ENCODE measurements at regions not wholly inside any gene's neighbourhood (a gene's known extent, or its start where the extent isn't known, plus 50 kb on each side); places are given as distances from the start of the nearest gene placed in this dataset.
"Not testable (repeated sequence)": the region's sequence is repeated elsewhere in the genome, so short reads cannot be mapped to it uniquely, and the experiment has no call there.

DNA sequence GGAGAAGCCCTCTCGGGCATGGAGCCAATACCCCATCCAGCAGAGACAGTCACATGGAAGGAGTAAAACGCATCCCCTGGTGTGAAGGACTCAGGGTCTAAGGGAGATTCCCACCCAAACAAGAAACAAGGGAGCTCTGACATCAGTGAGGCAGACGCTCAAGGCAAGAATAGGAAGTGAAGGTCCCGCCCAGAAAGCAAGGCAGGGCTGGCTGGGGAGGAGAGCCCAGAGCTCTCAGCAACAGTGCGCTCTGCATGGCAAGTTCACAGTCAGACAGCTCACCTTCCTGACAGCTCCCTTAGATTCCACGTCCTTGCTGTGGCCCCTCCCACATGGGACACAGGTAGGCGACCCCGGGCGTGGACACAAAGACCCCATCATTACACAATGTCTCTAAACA lies 85.6 kb downstream of the TTLL2 start:
- no peak overlapping the region for H3K27ac ChIP-seq
- TF ChIP-seq, protein P1, sequence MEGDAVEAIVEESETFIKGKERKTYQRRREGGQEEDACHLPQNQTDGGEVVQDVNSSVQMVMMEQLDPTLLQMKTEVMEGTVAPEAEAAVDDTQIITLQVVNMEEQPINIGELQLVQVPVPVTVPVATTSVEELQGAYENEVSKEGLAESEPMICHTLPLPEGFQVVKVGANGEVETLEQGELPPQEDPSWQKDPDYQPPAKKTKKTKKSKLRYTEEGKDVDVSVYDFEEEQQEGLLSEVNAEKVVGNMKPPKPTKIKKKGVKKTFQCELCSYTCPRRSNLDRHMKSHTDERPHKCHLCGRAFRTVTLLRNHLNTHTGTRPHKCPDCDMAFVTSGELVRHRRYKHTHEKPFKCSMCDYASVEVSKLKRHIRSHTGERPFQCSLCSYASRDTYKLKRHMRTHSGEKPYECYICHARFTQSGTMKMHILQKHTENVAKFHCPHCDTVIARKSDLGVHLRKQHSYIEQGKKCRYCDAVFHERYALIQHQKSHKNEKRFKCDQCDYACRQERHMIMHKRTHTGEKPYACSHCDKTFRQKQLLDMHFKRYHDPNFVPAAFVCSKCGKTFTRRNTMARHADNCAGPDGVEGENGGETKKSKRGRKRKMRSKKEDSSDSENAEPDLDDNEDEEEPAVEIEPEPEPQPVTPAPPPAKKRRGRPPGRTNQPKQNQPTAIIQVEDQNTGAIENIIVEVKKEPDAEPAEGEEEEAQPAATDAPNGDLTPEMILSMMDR (conservative IDR thresholded peaks at IDR 0.05): no peak

DNA sequence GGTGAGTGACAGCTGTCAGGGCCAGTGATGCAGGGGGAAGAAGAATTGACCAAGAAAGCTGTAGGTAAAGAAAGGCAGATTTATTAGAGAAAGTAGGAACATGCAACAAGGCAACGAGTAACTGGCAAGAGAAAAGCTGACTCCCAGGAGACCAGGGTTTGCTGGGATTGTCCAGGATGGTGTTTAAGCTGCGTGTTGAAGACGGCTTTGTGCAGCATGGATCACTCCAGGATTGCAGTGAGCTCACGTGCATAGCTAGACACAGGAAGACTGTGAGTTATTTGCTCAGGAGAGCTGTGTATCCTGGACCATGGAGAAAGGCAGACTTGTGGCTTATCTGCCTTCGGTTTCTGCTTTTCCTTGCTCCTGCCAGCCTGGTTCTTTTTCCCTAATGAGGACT lies 87.6 kb downstream of the TTLL2 start:
- TF ChIP-seq, protein P1 (conservative IDR thresholded peaks at IDR 0.05): no peak
- peak overlapping the region; percentile 36 for H3K27ac ChIP-seq

DNA sequence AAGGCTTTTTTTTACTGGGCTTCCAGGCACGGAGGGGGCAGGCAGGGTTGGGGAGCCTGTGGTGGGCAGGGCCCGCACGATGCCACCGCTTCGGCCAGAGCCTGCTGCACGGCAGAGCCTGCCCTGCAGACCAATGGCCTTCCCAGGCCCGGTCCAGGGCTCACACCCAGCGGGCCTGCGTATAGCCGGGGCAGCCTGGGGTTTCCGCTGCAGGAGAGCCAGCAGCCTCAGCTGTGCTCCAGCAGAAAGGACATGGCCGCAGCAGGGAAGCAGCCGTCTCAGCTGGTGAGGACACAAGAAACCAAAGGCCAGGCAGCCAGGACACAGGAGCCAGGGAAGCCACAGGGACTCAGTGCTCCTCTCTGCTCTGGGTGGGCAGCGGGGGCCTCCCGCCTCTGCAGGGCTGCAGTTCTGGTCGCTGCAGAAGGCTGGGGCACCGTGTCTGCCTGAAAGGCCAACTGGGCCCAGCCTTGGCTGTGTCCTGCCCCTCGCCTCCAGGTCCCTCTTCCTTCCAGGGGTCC lies 90.6 kb downstream of the TTLL2 start:
- TF ChIP-seq, protein P1 (conservative IDR thresholded peaks at IDR 0.05): no peak
- H3K27ac ChIP-seq: no peak overlapping the region

DNA sequence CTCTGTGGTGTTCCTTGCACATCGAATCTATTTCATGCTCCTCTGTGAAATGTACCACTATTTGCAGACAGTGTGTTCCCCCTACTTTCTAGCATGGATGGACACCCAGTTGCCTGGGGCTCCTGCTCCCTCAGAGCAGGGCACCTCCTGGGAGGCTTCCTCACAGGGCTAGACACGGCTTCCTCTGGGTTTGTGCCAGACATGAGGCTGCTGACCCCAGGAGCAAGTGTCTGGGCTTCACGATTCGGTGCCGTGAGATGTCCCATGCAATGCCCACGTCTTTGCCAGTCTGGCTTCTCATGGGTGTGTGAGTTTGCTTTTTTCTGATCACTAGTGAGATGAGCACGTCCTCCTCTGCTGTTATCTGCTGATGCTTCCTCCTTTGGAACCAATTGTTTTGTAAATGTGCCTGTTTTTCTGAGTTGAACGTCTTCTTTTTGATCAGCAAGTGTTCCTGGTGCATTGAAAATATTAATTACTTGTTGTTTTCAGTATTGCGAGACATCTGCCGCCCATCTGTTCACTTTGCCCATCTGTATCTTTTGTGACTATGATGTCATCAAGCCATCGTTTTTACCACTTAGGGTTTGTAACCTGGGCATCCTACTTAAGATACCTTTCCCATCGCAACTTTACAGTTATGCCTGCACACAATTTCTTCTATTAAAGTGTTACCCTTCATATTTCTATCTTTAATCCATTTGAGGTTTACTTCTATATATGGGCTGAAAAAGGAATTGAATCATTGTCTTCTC lies 92.0 kb downstream of the TTLL2 start:
- H3K27ac ChIP-seq: no peak overlapping the region
- TF ChIP-seq, protein P1 (conservative IDR thresholded peaks at IDR 0.05): no peak

DNA sequence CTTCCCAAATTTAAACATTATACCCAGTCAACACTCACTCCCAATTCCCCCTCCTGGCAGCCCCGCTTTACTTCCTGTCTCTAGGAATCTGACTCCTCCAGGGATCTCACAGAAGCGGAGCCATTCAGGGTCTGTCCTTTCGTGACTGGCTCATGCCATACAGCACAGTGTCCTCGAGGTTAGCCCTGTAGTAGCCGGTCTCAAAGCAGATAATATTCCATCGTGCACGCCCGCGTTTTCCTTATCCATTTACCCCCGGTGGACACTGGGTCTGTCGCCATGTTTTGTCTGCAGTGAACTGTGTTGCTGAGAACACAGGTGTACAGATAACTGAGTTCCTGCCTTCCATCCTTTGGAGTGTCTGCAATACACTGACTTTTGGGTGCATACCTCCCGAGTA lies 95.3 kb downstream of the TTLL2 start:
- TF ChIP-seq, protein P1 (conservative IDR thresholded peaks at IDR 0.05): no peak
- H3K27ac ChIP-seq: no peak overlapping the region

DNA sequence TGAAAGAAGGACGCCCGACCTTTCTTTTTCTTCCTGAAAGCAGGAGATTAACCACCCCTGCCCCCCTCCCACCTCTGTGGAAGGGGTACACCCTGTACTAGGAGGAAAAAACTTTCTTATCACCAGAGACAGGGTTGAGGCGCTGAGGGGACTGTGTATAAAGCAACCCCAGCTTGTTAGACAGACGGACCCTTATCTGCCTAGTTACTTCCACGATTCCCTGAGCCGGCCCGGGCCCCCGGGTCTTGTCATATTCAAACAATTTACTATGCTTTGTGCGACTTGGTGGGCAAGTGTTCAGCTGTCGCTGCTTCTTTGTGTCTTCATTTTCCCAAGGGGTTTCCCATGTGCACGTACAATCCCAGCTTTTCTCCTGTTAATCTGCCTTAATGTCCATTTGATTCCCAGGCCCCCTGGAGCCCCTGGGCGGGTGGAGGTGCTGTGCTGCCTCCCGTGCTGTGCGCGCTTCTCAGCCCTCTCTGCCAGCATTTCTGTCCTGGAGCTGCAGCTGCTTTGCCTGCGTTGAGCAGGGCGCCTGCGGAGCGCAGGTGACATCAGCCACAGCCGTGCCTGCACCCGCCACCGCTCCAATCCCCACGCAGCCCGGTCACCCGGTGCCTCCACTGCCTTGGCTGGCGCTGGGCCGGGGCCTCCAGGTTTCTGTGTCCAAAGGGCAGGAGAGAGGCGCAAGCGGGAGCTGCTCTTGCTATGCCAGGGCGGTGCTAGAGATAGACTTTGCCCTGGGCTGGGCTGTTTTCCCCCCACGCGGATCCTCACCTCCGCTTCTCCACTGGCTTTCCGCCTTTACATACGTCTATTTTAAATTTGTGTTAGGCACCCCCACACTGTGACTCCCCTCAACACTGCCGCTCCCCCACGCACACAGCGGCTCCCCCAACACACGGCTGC lies 96.2 kb downstream of the TTLL2 start:
- TF ChIP-seq, protein P1 (conservative IDR thresholded peaks at IDR 0.05): no peak
- no peak overlapping the region for H3K27ac ChIP-seq

DNA sequence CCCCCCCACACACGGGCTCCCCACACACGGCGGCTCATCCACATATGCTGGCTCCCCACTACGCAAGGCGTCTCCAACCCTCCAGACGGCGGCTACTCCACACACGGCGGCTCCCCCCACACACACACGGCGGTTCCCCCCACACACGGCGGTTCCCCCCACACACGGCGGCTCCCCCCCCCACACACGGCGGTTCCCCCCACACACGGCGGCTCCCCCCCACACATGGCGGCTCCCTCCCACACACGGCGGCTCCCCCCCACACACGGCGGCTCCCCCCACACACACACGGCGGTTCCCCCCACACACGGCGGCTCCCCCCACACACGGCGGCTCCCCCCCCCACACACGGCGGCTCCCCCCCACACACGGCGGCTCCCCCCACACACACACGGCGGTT lies 97.1 kb downstream of the TTLL2 start:
- not testable (repeated sequence) for H3K27ac ChIP-seq
